ENCODE measurements at regions not wholly inside any gene's neighbourhood (a gene's known extent, or its start where the extent isn't known, plus 50 kb on each side); places are given as distances from the start of the nearest gene placed in this dataset.

DNA sequence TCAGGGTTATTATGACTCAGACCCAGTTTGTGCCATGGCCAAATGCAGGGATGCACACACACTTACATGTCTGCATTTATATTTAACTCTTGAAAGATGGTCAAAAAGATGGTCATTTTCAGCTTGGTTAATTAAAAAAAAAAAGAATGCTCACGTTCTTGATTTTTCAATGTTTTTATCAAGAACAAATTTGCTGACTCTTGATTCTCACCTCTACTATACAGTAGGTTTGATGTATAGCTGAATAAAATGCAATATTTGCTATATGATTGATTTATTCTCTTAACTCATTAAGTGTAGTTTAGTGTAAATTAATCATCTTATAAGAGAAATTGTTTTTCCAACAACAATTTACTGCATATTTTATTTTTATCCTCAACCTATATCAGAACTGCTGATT, 160.4 kb downstream of the SLIT2 start:
- Histone ChIP-seq H3K36me3 (ENCODE audit: insufficient read depth, low read length) (no peaks in the 10 kb centered on the region), H4K20me1 (ENCODE audit: insufficient read depth, low read length) (no peaks in the 10 kb centered on the region), H3K79me2 (ENCODE audit: insufficient read depth, low read depth, low read length) (no peaks in the 10 kb centered on the region), H3K4me1 (ENCODE audit: insufficient read depth, low read length, poor library complexity, severe bottlenecking) (peaks cover 6% of the 10 kb centered on the region), H3K4me3 (ENCODE audit: low read depth, low read length, poor library complexity, severe bottlenecking) (no peak overlapping the region), H3K9me2 (ENCODE audit: insufficient read depth, low read length) (no peaks in the 10 kb centered on the region), H3K27ac (ENCODE audit: low read depth, low read length, poor library complexity, severe bottlenecking) (no peak overlapping the region), H3K4me2 (ENCODE audit: low read length) (no peak overlapping the region), H3K9me3 (ENCODE audit: low read length) (no peaks in the 10 kb centered on the region), H2AFZ (ENCODE audit: low read length) (no peak overlapping the region)
- BruUV-seq (replicated peaks) = no TSS peak
- TF ChIP-seq EZH2phosphoT487 (IDR thresholded peaks at IDR 0.05; ENCODE audit: borderline replicate concordance, low read depth, low read length) (no peak), CTCF (conservative IDR thresholded peaks at IDR 0.05; ENCODE audit: low read length) (no peak)
- intact Hi-C loops (cut with micrococcal nuclease; ENCODE audit: unreplicated experiment) = no loop called here
- ChIA-PET CTCF (ENCODE audit: unreplicated experiment) (no interaction called here), POLR2A (interaction anchor here (0.5 to 2.3 kb wide), 4 partner anchors 10 to 575 kb away, joined by 3 to 8 read pairs (median 4); no protein-coding TSS in a partner anchor)
- no peak for DNase-seq (ENCODE audit: low spot score)

DNA sequence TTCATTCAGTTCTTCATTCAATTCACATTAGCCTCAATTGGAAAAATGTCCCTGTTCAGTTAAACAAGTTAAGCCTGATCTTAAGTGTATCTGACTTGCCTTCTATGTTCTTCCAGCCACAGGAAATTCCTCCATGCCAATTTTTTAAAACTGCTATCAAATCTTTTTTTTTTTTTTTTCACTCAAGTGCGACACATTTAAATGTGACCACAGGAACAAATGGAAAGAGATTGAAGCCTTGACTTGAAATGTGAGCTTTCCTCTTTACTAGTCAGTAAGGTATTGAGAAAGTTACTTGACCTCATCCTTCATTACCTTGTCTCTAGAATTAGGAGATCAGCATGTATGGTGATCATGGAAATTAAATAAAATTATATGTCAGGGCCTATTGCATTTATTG, 165.1 kb downstream of the SLIT2 start:
- H3K4me2 ChIP-seq (ENCODE audit: low read length) = no peak overlapping the region
- CTCF ChIA-PET (ENCODE audit: unreplicated experiment) = no interaction called here
- intact Hi-C loops (cut with micrococcal nuclease; ENCODE audit: unreplicated experiment) = loop anchor here (5.0 kb wide), 1 partner anchor 131 kb away; no protein-coding TSS in a partner anchor
- H4K20me1 ChIP-seq (ENCODE audit: insufficient read depth, low read length) = no peaks in the 10 kb centered on the region
- H3K79me2 ChIP-seq (ENCODE audit: insufficient read depth, low read depth, low read length) = no peaks in the 10 kb centered on the region
- no peaks in the 10 kb centered on the region for H3K9me3 ChIP-seq (ENCODE audit: low read length)
- TF ChIP-seq EZH2phosphoT487 (IDR thresholded peaks at IDR 0.05; ENCODE audit: borderline replicate concordance, low read depth, low read length) = no peak
- TF ChIP-seq CTCF (conservative IDR thresholded peaks at IDR 0.05; ENCODE audit: low read length) = no peak
- no peak overlapping the region for H3K4me3 ChIP-seq (ENCODE audit: low read depth, low read length, poor library complexity, severe bottlenecking)
- DNase-seq (ENCODE audit: low spot score) = no peak
- H3K4me1 ChIP-seq (ENCODE audit: insufficient read depth, low read length, poor library complexity, severe bottlenecking) = peaks cover 6% of the 10 kb centered on the region
- no peaks in the 10 kb centered on the region for H3K9me2 ChIP-seq (ENCODE audit: insufficient read depth, low read length)
- H3K27ac ChIP-seq (ENCODE audit: low read depth, low read length, poor library complexity, severe bottlenecking) = no peak overlapping the region
- H3K36me3 ChIP-seq (ENCODE audit: insufficient read depth, low read length) = no peaks in the 10 kb centered on the region
- POLR2A ChIA-PET = interaction anchor here (0.8 to 1.7 kb wide), 3 partner anchors 8 to 414 kb away, joined by 4 to 5 read pairs (median 5); no protein-coding TSS in a partner anchor
- no peak overlapping the region for H2AFZ ChIP-seq (ENCODE audit: low read length)
- no TSS peak for BruUV-seq (replicated peaks)

DNA sequence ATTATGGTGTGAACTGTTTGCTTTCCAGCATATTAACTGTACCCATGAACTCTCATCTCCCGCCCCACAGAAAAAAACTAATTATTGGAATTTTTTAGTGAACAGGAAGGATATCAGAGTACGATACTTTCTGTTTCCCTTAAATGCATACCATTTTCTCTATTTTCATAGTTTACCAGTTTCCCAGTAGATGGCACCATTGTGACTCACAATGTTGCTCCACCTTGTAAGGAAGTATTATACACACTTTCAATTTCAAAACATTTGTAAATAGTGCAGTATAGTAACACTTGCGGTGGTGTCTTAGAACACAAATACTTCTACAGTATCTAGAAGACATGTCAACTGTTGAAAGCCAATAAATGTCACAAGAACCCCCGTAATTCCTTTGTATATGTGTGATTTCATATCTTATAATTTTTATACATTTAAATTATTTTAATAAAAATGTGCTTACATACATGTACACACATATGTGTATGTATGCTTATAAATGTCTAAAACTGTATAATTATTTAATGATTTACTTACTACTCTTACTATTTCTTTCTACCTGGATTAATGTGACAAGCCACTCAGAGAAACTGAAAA, 167.3 kb downstream of the SLIT2 start:
- no TSS peak for BruUV-seq (replicated peaks)
- intact Hi-C loops (cut with micrococcal nuclease; ENCODE audit: unreplicated experiment) = loop anchor here (2.0 to 5.0 kb wide), 2 partner anchors 128 to 266 kb away; no protein-coding TSS in a partner anchor
- no peaks in the 10 kb centered on the region for H3K9me2 ChIP-seq (ENCODE audit: insufficient read depth, low read length)
- H3K9me3 ChIP-seq (ENCODE audit: low read length) = no peaks in the 10 kb centered on the region
- no peaks in the 10 kb centered on the region for H3K79me2 ChIP-seq (ENCODE audit: insufficient read depth, low read depth, low read length)
- no peak overlapping the region for H3K27ac ChIP-seq (ENCODE audit: low read depth, low read length, poor library complexity, severe bottlenecking)
- POLR2A ChIA-PET = interaction anchor here (0.5 kb wide), 1 partner anchor 434 kb away, joined by 3 read pairs; no protein-coding TSS in a partner anchor
- no peaks in the 10 kb centered on the region for H4K20me1 ChIP-seq (ENCODE audit: insufficient read depth, low read length)
- DNase-seq (ENCODE audit: low spot score) = peak; percentile 67
- TF ChIP-seq EZH2phosphoT487 (IDR thresholded peaks at IDR 0.05; ENCODE audit: borderline replicate concordance, low read depth, low read length) (no peak), CTCF (conservative IDR thresholded peaks at IDR 0.05; ENCODE audit: low read length) (peak; percentile 85)
- peak overlapping the region; percentile 40 for H3K4me2 ChIP-seq (ENCODE audit: low read length)
- H3K4me3 ChIP-seq (ENCODE audit: low read depth, low read length, poor library complexity, severe bottlenecking) = peak overlapping the region; percentile 30
- H3K36me3 ChIP-seq (ENCODE audit: insufficient read depth, low read length) = no peaks in the 10 kb centered on the region
- CTCF ChIA-PET (ENCODE audit: unreplicated experiment) = no interaction called here
- H3K4me1 ChIP-seq (ENCODE audit: insufficient read depth, low read length, poor library complexity, severe bottlenecking) = peaks cover 6% of the 10 kb centered on the region
- H2AFZ ChIP-seq (ENCODE audit: low read length) = peak overlapping the region; percentile 78

All from OCI-LY7 (cell line).